ENCODE measurements at regions not wholly inside any gene's neighbourhood (a gene's known extent, or its start where the extent isn't known, plus 50 kb on each side); places are given as distances from the start of the nearest gene placed in this dataset.

GRCh38 chr6:149227796-149228195 lies 89.7 kb upstream of the TAB2 start:
- H3K36me3 ChIP-seq (ENCODE audit: control insufficient read depth, insufficient read depth, low read length): no peaks in the 10 kb centered on the region
- H3K4me3 ChIP-seq (ENCODE audit: low read depth, low read length): no peak overlapping the region
- H3K27me3 ChIP-seq (ENCODE audit: control insufficient read depth, insufficient read depth, low read length): no peaks in the 10 kb centered on the region
- peaks cover 4% of the 10 kb centered on the region for H3K4me1 ChIP-seq (ENCODE audit: control insufficient read depth, insufficient read depth, low read length)
- H3K9me3 ChIP-seq (ENCODE audit: control insufficient read depth, insufficient read depth, low read length): no peaks in the 10 kb centered on the region
- no peak overlapping the region for H3K9ac ChIP-seq (ENCODE audit: low read depth, low read length)
- no peak overlapping the region for H3K27ac ChIP-seq (ENCODE audit: low read depth, low read length)

GRCh38 chr6:149228311-149228955 lies 89.1 kb upstream of the TAB2 start:
- H3K27ac ChIP-seq (ENCODE audit: low read depth, low read length): no peak overlapping the region
- H3K27me3 ChIP-seq (ENCODE audit: control insufficient read depth, insufficient read depth, low read length): no peaks in the 10 kb centered on the region
- peaks cover 11% of the 10 kb centered on the region for H3K4me1 ChIP-seq (ENCODE audit: control insufficient read depth, insufficient read depth, low read length)
- H3K9ac ChIP-seq (ENCODE audit: low read depth, low read length): no peak overlapping the region
- no peak overlapping the region for H3K4me3 ChIP-seq (ENCODE audit: low read depth, low read length)
- H3K9me3 ChIP-seq (ENCODE audit: control insufficient read depth, insufficient read depth, low read length): no peaks in the 10 kb centered on the region
- H3K36me3 ChIP-seq (ENCODE audit: control insufficient read depth, insufficient read depth, low read length): no peaks in the 10 kb centered on the region

- H3K9me3 ChIP-seq (ENCODE audit: control insufficient read depth, insufficient read depth, low read length): no peaks in the 10 kb centered on the region
- no peak overlapping the region for H3K9ac ChIP-seq (ENCODE audit: low read depth, low read length)
- H3K27ac ChIP-seq (ENCODE audit: low read depth, low read length): no peak overlapping the region
- no peaks in the 10 kb centered on the region for H3K27me3 ChIP-seq (ENCODE audit: control insufficient read depth, insufficient read depth, low read length)
- no peak overlapping the region for H3K4me3 ChIP-seq (ENCODE audit: low read depth, low read length)
- H3K4me1 ChIP-seq (ENCODE audit: control insufficient read depth, insufficient read depth, low read length): peaks cover 13% of the 10 kb centered on the region
- H3K36me3 ChIP-seq (ENCODE audit: control insufficient read depth, insufficient read depth, low read length): no peaks in the 10 kb centered on the region
Observed at GRCh38 chr6:149229096-149229495, 88.4 kb upstream of the TAB2 start.

- Histone ChIP-seq H3K9ac (ENCODE audit: low read depth, low read length) (no peak overlapping the region), H3K27me3 (ENCODE audit: control insufficient read depth, insufficient read depth, low read length) (no peaks in the 10 kb centered on the region), H3K36me3 (ENCODE audit: control insufficient read depth, insufficient read depth, low read length) (no peaks in the 10 kb centered on the region), H3K4me1 (ENCODE audit: control insufficient read depth, insufficient read depth, low read length) (peaks cover 17% of the 10 kb centered on the region), H3K4me3 (ENCODE audit: low read depth, low read length) (no peak overlapping the region), H3K9me3 (ENCODE audit: control insufficient read depth, insufficient read depth, low read length) (no peaks in the 10 kb centered on the region), H3K27ac (ENCODE audit: low read depth, low read length) (no peak overlapping the region)
Observed at GRCh38 chr6:149230712-149231460, 86.6 kb upstream of the TAB2 start.

- H3K4me1 ChIP-seq (ENCODE audit: control insufficient read depth, insufficient read depth, low read length): peaks cover 17% of the 10 kb centered on the region
- H3K9ac ChIP-seq (ENCODE audit: low read depth, low read length): no peak overlapping the region
- H3K27ac ChIP-seq (ENCODE audit: low read depth, low read length): no peak overlapping the region
Observed at GRCh38 chr6:149231778-149232177, 85.7 kb upstream of the TAB2 start.

GRCh38 chr6:149233056-149233715 lies 84.3 kb upstream of the TAB2 start:
- Histone ChIP-seq H3K36me3 (ENCODE audit: control insufficient read depth, insufficient read depth, low read length) (no peaks in the 10 kb centered on the region), H3K4me3 (ENCODE audit: low read depth, low read length) (no peak overlapping the region), H3K27me3 (ENCODE audit: control insufficient read depth, insufficient read depth, low read length) (no peaks in the 10 kb centered on the region), H3K4me1 (ENCODE audit: control insufficient read depth, insufficient read depth, low read length) (peaks cover 17% of the 10 kb centered on the region), H3K27ac (ENCODE audit: low read depth, low read length) (peak overlapping the region; percentile 87), H3K9ac (ENCODE audit: low read depth, low read length) (no peak overlapping the region), H3K9me3 (ENCODE audit: control insufficient read depth, insufficient read depth, low read length) (no peaks in the 10 kb centered on the region)

More at GRCh38 chr6:149231778-149232177, 85.7 kb upstream of the TAB2 start:
- Histone ChIP-seq H3K9me3 (ENCODE audit: control insufficient read depth, insufficient read depth, low read length) (no peaks in the 10 kb centered on the region), H3K4me3 (ENCODE audit: low read depth, low read length) (no peak overlapping the region), H3K27me3 (ENCODE audit: control insufficient read depth, insufficient read depth, low read length) (no peaks in the 10 kb centered on the region), H3K36me3 (ENCODE audit: control insufficient read depth, insufficient read depth, low read length) (no peaks in the 10 kb centered on the region)

- H3K27me3 ChIP-seq (ENCODE audit: control insufficient read depth, insufficient read depth, low read length): no peaks in the 10 kb centered on the region
- H3K9me3 ChIP-seq (ENCODE audit: control insufficient read depth, insufficient read depth, low read length): no peaks in the 10 kb centered on the region
- H3K4me1 ChIP-seq (ENCODE audit: control insufficient read depth, insufficient read depth, low read length): peaks cover 17% of the 10 kb centered on the region
- H3K4me3 ChIP-seq (ENCODE audit: low read depth, low read length): no peak overlapping the region
- no peak overlapping the region for H3K9ac ChIP-seq (ENCODE audit: low read depth, low read length)
- no peaks in the 10 kb centered on the region for H3K36me3 ChIP-seq (ENCODE audit: control insufficient read depth, insufficient read depth, low read length)
- H3K27ac ChIP-seq (ENCODE audit: low read depth, low read length): peak overlapping the region; percentile 87
Observed at GRCh38 chr6:149234051-149234962, 83.2 kb upstream of the TAB2 start.

GRCh38 chr6:149235130-149235561 lies 82.4 kb upstream of the TAB2 start:
- no peaks in the 10 kb centered on the region for H3K36me3 ChIP-seq (ENCODE audit: control insufficient read depth, insufficient read depth, low read length)
- H3K4me3 ChIP-seq (ENCODE audit: low read depth, low read length): no peak overlapping the region
- H3K27ac ChIP-seq (ENCODE audit: low read depth, low read length): no peak overlapping the region
- H3K27me3 ChIP-seq (ENCODE audit: control insufficient read depth, insufficient read depth, low read length): no peaks in the 10 kb centered on the region
- no peaks in the 10 kb centered on the region for H3K9me3 ChIP-seq (ENCODE audit: control insufficient read depth, insufficient read depth, low read length)
- H3K4me1 ChIP-seq (ENCODE audit: control insufficient read depth, insufficient read depth, low read length): peaks cover 17% of the 10 kb centered on the region
- H3K9ac ChIP-seq (ENCODE audit: low read depth, low read length): no peak overlapping the region

- peaks cover 17% of the 10 kb centered on the region for H3K4me1 ChIP-seq (ENCODE audit: control insufficient read depth, insufficient read depth, low read length)
- no peak overlapping the region for H3K9ac ChIP-seq (ENCODE audit: low read depth, low read length)
- H3K27me3 ChIP-seq (ENCODE audit: control insufficient read depth, insufficient read depth, low read length): no peaks in the 10 kb centered on the region
- no peak overlapping the region for H3K4me3 ChIP-seq (ENCODE audit: low read depth, low read length)
- H3K36me3 ChIP-seq (ENCODE audit: control insufficient read depth, insufficient read depth, low read length): no peaks in the 10 kb centered on the region
- H3K9me3 ChIP-seq (ENCODE audit: control insufficient read depth, insufficient read depth, low read length): no peaks in the 10 kb centered on the region
- H3K27ac ChIP-seq (ENCODE audit: low read depth, low read length): no peak overlapping the region
Observed at GRCh38 chr6:149236589-149236988, 80.9 kb upstream of the TAB2 start.

GRCh38 chr6:149237464-149237863 lies 80.0 kb upstream of the TAB2 start:
- Histone ChIP-seq H3K27ac (ENCODE audit: low read depth, low read length) (no peak overlapping the region), H3K36me3 (ENCODE audit: control insufficient read depth, insufficient read depth, low read length) (no peaks in the 10 kb centered on the region), H3K4me3 (ENCODE audit: low read depth, low read length) (no peak overlapping the region), H3K9ac (ENCODE audit: low read depth, low read length) (no peak overlapping the region), H3K9me3 (ENCODE audit: control insufficient read depth, insufficient read depth, low read length) (no peaks in the 10 kb centered on the region), H3K27me3 (ENCODE audit: control insufficient read depth, insufficient read depth, low read length) (no peaks in the 10 kb centered on the region), H3K4me1 (ENCODE audit: control insufficient read depth, insufficient read depth, low read length) (peaks cover 17% of the 10 kb centered on the region)

Measured in HUES48 (cell line).